Ishikawa (cell line): ENCODE measurements at regions not wholly inside any gene's neighbourhood (a gene's known extent, or its start where the extent isn't known, plus 50 kb on each side); places are given as distances from the start of the nearest gene placed in this dataset.

ENCODE experiments used
- CREB1 ChIP-seq: IDR thresholded peaks from 2 replicates; pipeline ENCODE4 v1.6.1; 2012; ENCODE audit warnings: low read depth
- EGR1 ChIP-seq: IDR thresholded peaks from 2 replicates; pipeline ENCODE4 v1.6.1; 2012
- EP300 ChIP-seq: IDR thresholded peaks from 2 replicates; pipeline ENCODE4 v1.6.1; 2012; ENCODE audit warnings: borderline replicate concordance
- FOXM1 ChIP-seq: IDR thresholded peaks from 2 replicates; pipeline ENCODE4 v1.6.1; 2012; ENCODE audit warnings: low read depth, borderline replicate concordance
- NFIC ChIP-seq: IDR thresholded peaks from 2 replicates; pipeline ENCODE4 v1.6.1; 2012
- RAD21 ChIP-seq: IDR thresholded peaks from 2 replicates; pipeline ENCODE4 v1.6.1; 2012; ENCODE audit warnings: low read depth
- TAF1 ChIP-seq: IDR thresholded peaks from 2 replicates; pipeline ENCODE4 v1.6.1; 2012; ENCODE audit warnings: low read depth, mild to moderate bottlenecking
- TCF12 ChIP-seq: IDR thresholded peaks from 2 replicates; pipeline ENCODE4 v1.6.1; 2012; ENCODE audit warnings: low read depth
- TEAD4 ChIP-seq: IDR thresholded peaks from 2 replicates; pipeline ENCODE4 v1.6.1; 2012
- YY1 ChIP-seq: IDR thresholded peaks from 2 replicates; pipeline ENCODE4 v1.6.1; 2012; ENCODE audit warnings: low read depth
- ZBTB7A ChIP-seq: IDR thresholded peaks from 2 replicates; pipeline ENCODE4 v1.6.1; 2012; ENCODE audit warnings: low read depth
- TF ChIP-seq, protein P1 (sequence below): IDR thresholded peaks from 2 replicates; pipeline ENCODE4 v1.6.1; 2012
- TF ChIP-seq, protein P2 (sequence below): IDR thresholded peaks from 2 replicates; pipeline ENCODE4 v1.6.1; 2012; ENCODE audit warnings: low read depth, mild to moderate bottlenecking

DNA sequence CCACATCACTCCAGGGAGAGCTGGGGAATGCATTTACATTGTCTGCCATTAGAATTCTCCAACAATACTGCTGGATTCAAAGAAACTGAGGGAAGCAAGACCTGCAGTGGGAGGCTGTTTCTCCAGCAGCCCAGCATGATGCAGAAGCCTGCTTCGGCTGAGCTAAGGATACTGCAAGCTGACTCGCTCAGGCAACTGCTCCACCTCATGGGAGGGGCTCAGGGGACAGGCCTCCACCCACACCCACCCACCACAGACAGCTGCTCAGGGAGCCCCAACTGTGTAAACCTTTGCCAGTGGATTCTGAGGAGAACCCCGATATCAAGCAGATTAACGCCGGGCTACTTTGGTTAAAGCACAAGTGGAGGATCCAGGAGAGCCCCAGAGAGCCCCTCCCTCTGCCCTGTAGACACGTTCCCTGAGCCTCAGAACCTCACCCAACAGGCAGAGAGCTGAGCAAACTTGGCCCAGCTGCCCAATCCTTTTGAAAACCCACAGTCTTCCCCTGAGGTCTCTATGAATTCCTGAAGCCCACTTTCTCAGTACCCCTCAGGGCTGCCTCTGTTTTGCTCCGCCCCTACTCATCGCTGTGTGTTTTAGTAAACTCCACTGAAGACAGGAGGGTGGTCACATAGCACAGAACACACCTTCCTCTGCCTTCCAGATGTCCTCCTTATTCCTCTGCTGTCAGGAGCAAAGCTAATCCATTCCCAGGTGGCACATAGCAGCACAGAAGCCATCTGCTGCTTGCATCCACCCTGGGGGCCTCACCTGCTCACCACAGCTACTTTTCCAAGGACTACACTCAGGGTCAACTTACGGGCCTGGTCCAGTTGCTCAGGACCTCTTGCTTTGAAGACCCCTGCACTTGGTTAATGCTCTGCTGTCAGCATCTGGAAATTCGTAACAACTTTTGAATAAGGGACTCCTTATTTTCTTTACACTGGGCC lies 269.0 kb downstream of the ABHD5 start:
- no peak for TF ChIP-seq FOXM1
- no peak for TF ChIP-seq EGR1
- TF ChIP-seq TAF1 = no peak
- TF ChIP-seq, protein P1, sequence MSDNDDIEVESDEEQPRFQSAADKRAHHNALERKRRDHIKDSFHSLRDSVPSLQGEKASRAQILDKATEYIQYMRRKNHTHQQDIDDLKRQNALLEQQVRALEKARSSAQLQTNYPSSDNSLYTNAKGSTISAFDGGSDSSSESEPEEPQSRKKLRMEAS = no peak
- no peak for TF ChIP-seq RAD21
- TF ChIP-seq, protein P2, sequence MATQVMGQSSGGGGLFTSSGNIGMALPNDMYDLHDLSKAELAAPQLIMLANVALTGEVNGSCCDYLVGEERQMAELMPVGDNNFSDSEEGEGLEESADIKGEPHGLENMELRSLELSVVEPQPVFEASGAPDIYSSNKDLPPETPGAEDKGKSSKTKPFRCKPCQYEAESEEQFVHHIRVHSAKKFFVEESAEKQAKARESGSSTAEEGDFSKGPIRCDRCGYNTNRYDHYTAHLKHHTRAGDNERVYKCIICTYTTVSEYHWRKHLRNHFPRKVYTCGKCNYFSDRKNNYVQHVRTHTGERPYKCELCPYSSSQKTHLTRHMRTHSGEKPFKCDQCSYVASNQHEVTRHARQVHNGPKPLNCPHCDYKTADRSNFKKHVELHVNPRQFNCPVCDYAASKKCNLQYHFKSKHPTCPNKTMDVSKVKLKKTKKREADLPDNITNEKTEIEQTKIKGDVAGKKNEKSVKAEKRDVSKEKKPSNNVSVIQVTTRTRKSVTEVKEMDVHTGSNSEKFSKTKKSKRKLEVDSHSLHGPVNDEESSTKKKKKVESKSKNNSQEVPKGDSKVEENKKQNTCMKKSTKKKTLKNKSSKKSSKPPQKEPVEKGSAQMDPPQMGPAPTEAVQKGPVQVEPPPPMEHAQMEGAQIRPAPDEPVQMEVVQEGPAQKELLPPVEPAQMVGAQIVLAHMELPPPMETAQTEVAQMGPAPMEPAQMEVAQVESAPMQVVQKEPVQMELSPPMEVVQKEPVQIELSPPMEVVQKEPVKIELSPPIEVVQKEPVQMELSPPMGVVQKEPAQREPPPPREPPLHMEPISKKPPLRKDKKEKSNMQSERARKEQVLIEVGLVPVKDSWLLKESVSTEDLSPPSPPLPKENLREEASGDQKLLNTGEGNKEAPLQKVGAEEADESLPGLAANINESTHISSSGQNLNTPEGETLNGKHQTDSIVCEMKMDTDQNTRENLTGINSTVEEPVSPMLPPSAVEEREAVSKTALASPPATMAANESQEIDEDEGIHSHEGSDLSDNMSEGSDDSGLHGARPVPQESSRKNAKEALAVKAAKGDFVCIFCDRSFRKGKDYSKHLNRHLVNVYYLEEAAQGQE = no peak
- TF ChIP-seq EP300 = no peak
- no peak for TF ChIP-seq TCF12
- TF ChIP-seq YY1 = no peak
- TF ChIP-seq NFIC = no peak
- TF ChIP-seq CREB1 = no peak
- no peak for TF ChIP-seq ZBTB7A
- TF ChIP-seq TEAD4 = no peak
